ENCODE measurements at regions not wholly inside any gene's neighbourhood (a gene's known extent, or its start where the extent isn't known, plus 50 kb on each side); places are given as distances from the start of the nearest gene placed in this dataset.

- no peak for TF ChIP-seq POLR2A (IDR thresholded peaks at IDR 0.05; ENCODE audit: low read depth, low read length)
- no peak for TF ChIP-seq POLR2AphosphoS5 (IDR thresholded peaks at IDR 0.05; ENCODE audit: low read depth, low read length)
- TF ChIP-seq TAF1 (IDR thresholded peaks at IDR 0.05; ENCODE audit: low read depth, low read length) = no peak
- TF ChIP-seq SPI1 (IDR thresholded peaks at IDR 0.05; ENCODE audit: low read depth, low read length) = no peak
- TF ChIP-seq PAX5 (IDR thresholded peaks at IDR 0.05; ENCODE audit: insufficient read depth, low read length, severe bottlenecking) = no peak
Observed at GRCh38 chr18:24799176-24799575, 338.7 kb downstream of the HRH4 start.
